Activated CD4-positive, alpha-beta T cell treated with anti-CD3 and anti-CD28 coated beads for 4 hours (primary cell): ENCODE measurements at regions not wholly inside any gene's neighbourhood (a gene's known extent, or its start where the extent isn't known, plus 50 kb on each side); places are given as distances from the start of the nearest gene placed in this dataset.

Experiments used
- DNase-seq, 2 donors: peaks; one replicate each; pipeline ENCODE4 v3.0.0-alpha.2; 2020

GRCh38 chr18:42271647-42272414 lies 316.8 kb downstream of the PIK3C3 start:
- no peak for DNase-seq

GRCh38 chr18:42274488-42275137 lies 319.6 kb downstream of the PIK3C3 start:
- DNase-seq = no peak

DNA sequence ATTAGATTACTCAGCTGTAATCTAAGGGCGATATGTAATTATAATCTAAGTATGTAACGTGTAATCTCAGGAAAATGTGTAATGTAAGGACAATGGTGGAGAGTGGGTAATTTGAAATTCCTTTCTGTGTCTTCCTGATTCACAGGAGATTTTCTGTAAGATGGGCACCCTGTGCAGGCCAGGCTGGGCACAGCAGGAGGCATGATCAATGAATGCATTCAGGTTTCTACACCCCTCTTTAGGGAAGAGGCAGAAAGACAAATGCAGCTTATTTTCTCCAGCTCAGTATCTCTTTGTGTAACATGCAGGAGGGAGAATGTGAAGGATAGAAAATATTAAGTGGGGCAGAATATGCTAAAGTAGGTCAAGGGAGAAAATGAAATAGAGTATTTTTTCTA lies 320.1 kb downstream of the PIK3C3 start:
- DNase-seq = no peak

DNA sequence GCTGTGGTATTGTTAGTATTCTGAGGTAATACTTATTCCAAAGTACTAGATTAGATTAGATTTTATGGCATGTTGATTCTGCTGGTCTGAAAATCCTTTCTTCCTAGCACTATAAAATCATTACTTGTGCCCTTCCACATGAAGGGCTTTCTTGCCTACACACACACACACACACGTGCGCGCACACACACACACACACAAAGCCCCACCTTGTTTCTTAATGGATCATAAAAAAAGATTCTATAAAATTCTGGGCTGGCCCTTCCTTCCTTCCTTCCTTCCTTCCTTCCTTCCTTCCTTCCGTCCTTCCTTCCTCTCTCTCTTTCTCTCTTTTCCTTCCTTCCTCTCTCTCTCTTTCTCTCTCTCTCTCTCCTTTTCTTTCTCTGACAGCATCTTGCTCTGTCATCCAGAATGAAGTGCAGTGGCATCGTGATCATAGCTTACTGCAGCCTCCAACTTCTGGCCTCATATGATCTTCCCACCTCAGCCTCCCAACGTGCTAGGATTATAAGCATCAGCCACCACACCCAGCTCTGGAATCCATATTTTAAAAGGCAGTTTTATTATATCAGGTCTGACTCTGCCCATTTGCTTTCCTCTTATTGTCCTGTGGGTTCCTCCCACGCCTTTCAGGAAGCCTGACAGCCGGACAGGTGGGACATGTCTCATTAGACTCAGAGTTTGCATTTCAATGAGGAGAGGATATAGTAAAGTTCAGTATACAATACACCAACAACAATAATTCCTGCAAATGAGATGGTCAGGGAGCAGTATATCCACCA lies 321.1 kb downstream of the PIK3C3 start:
- no peak for DNase-seq

- DNase-seq = no peak
Observed at GRCh38 chr18:42281124-42281523, 326.1 kb downstream of the PIK3C3 start.

- DNase-seq = no peak
Observed at GRCh38 chr18:42281851-42282250, 326.8 kb downstream of the PIK3C3 start.

DNA sequence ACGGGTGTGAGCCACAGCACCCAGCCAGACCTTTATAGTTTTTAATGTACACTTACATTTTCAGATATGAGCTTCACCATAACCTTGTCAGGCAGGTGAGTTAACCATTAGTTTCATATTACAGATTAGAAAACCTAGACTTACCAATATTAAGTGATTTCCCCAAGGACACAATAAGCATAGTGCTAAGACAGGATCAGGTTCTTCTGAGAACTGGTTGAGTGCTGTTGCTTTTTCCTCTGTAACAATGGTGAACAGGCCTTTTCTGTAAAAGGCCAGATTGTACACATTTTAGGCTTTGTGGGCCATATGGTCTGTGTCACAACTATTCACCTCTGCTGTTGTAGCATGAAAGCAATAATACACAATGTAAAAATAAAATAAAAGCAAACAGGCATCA lies 332.0 kb downstream of the PIK3C3 start:
- DNase-seq = no peak

- DNase-seq = no peak
Observed at GRCh38 chr18:42288129-42288528, 333.1 kb downstream of the PIK3C3 start.

- DNase-seq = no peak
Observed at GRCh38 chr18:42289526-42289925, 334.5 kb downstream of the PIK3C3 start.

DNA sequence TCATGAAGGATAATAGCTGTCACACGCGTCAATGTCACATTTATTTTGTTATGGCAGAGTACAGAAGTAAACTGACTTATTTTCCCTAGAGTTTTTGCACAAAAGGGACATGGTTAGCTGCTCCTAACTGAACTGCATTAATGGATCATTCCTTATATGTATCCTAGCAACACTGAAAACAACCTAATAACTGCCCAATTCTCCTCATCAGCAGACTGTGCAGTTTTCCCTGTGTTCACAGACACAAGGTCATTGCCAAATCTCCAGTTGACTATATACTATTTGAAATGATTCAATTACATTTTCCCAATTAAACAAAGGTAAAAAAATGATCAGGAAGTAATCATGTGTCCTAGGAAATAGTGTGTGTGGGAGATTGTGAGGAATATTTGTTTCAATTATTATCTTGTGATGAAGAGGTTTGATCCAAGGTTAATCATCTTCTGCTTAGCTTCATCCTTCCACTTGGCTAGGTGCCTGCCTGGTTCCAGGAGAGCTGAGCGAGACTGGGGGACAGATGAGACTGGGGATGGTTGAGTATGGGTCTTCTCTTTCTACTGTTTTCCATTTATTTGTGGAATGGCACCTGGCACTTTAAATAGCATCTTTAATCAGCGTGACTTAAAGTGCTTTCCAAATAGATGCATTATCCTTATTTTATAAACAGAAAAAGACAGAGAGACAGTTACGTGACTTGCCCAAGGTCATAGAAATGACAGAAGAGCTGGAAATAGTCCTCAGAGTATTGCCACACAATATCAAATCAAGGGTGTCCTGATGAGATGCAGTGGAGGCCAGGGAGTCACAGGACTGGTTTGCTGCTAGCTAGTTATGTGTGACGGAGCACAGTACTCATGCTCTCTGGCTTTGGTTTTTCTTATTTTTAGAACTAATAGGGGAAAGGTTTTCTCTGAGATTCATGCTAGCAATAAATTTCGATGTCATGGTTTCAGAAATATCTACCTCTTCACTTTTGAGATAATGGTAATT lies 335.6 kb downstream of the PIK3C3 start:
- DNase-seq = no peak

GRCh38 chr18:42292654-42293053 lies 337.6 kb downstream of the PIK3C3 start:
- no peak for DNase-seq

DNA sequence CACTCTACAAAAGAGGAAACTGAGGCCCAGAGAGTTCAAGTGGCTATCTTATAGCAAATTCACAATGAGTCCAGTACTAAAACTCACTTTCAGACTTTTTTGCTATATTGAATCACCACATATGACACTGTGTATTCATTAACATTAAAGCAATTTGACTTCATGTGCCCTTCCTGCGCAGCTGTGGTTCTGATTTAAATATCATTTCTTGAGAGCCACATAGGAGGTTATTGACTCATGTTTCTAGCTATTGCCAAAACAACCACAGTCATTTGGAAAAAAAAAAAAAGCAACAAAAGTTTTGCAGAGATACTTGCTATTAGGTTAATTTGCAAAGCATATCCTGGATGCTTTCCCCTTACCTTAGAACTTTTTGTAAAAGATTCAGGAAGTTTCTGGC lies 341.2 kb downstream of the PIK3C3 start:
- DNase-seq = no peak

DNA sequence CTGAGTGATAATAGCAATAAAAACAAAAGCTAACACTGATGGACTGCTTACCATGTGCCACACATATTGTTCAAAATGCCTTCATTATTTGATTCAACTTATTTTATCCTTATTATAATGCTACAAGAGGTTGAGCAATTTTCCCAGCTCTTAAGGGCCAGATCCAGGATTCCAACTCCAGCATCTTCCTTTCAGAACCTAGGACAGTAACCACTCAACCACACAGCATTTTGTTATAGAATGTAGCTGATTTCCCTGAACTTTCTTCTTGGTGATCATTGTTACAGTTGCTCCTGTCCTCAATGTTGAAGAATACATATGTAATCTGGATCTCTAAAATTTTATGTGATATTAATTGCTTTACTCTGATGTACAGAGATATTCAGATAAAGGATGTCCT lies 341.7 kb downstream of the PIK3C3 start:
- no peak for DNase-seq

DNA sequence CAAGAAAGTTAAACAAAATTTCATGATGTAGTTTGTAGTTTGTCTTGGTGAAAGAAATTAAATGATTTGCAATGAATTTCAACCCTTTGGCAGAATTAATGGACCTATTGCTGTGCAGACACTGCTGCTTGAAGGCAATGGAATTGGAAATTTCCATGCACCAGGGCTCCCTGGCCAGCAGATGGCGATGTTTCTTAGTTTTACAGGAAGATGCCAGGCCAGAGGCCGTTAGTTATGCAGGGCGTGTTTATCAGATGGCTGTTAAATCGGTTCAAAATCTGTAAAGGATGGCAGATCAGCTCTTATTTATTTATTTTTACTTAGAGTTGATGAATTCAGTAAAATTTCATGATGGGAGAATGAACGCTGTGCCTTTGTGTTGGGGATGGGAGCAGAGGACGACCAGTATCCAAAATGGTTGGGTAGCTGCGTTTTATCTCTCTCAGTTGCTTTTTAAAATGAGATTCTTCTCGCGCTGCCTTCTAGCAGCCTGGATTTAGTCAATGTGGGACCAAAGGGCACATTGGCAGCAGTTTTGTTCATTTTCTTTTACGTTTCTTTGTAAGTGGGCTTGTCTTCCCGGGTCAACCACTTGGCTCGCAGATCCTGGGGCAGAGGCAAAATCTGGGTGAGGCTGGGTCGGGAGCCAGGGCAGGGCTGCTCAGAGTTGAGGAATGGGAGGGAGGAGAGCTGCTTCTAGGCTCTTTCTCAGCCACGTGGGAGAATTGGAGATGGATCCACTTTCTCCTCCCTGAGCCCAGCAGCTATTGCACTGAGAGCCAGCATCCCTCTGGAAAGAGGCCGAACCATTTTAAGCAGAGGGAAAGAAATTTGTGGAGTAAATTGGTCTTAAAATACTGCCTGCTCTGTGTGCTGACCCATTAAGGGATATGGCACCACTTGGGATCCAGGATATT lies 344.0 kb downstream of the PIK3C3 start:
- peak; percentile 18 to 40 for DNase-seq

GRCh38 chr18:42305869-42306593 lies 351.0 kb downstream of the PIK3C3 start:
- no peak for DNase-seq

DNA sequence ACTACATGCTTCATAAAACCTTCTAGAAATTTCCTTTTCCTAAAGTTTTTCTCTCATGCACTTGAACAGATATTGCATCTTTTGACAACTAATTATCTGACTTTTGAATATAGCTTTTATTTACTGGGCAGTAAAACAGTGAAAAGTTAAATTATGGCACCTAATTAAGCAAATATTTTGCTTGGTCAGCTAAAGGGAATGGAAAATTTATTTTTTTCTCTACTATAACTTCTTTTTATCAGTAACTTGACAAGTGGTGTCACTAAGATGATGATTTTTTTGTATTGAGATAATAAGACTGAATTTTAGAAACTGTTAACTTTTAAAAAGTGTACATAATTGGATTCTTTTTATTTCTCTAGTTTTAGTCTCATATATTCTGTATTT lies 351.6 kb downstream of the PIK3C3 start:
- no peak for DNase-seq

GRCh38 chr18:42310956-42311355 lies 355.9 kb downstream of the PIK3C3 start:
- no peak for DNase-seq

DNA sequence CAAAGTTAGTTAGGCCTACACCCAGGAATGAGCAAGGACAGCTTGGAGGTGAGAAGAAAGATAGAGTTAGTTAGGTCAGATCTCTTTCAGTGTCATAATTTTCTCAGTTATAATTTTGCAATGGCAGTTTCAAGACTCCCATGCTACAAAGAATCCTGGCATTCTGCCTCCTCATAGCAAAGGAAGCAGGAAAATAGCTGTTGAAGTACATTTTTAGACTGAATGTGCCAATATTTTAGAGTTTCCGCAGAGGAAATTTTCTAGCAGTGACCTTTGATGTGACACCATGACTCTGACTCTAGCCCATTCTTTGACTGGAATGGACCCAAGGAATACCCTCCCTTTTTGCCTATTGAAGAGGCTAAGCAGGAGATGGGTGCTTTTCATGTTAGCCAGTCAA lies 371.7 kb downstream of the PIK3C3 start:
- DNase-seq = no peak

GRCh38 chr18:42328931-42329330 lies 373.9 kb downstream of the PIK3C3 start:
- no peak for DNase-seq

GRCh38 chr18:42330296-42330695 lies 375.3 kb downstream of the PIK3C3 start:
- no peak for DNase-seq

DNA sequence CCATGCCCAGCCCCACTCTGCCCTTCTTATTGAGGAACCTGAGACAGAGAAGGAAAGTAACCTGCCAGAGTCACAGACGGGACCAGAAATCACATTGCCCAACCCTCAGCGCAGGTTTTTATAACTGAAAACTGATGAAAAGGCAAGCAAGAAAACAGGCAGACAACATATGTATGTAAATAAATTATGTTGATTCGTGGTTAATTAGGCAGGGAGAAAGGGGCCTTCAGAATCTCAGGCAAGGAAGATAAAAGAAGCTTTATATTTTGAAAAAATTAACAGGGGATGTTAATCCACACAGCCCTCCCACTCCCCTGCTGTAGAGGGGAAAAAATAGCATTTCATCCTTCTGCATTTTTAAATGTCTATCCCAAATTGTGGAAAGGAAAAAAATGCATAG lies 378.5 kb downstream of the PIK3C3 start:
- DNase-seq = no peak
